SW 1271 (cell line): ENCODE measurements at regions not wholly inside any gene's neighbourhood (a gene's known extent, or its start where the extent isn't known, plus 50 kb on each side); places are given as distances from the start of the nearest gene placed in this dataset.

ENCODE experiments used
- DNase-seq, 2 experiments: peaks; one replicate each; lab custom pipeline; 2025; lab: John Stamatoyannopoulos, UW

DNA sequence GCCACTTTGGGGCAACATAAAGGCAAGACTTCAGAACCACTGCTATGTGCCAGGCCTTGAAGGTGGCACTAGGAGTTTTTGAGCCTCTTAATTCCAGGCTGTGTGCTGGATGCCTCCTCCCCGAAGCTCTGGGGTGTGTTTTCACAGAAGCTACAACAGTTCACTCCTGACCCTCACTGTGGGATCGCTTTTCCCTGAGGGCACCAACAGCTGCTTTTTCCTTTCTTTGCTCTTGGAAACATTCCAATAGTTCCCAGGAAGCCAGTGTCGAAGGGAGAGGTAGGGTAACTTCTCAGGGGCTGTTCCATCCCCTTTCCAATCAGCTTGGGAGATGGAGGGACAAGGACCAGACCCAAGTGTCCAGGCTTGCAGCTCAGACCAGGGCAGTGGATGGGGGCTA lies 153.4 kb downstream of the C1orf94 start:
- no peak for DNase-seq

DNA sequence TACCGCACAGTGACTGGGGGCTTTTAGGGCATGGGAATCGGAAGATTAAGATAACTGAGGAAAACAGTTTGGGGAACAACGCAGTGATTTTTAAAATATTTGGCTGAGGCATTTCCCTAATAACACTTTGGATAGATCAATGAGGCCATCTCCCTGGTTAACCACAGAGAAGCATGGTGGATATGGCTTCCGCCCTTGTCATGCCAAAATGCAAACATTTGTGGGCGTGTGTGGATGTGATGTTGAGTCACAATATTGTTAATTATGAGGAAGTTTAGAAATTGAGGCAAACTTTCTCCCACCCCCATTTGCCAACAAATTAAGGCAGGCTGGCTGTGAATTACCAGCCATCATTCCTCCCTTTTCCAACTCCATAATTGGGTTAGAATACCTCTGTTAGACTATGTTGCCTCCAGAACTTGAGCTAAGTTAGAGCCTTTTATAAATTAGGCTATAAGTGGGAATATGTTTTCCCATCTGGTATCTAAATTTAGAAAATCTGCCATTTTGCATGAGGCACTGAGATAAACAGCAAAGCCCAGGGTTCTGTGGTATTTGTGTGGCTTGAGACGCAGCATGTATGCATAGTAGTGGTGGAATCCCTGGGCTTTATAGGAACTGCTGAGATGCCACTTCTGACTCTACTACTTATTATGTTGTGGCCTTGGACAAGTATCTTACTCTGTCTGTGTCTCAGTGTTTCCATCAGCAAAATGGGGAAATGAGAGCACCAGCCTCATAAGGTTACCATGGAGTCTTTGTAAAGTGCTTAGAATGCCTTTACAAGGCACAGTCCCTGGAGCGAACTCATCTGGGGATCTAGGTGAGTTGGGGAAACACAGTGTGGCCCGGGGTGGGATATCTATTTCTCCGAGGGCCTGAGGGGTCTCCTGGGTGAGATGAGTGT lies 154.6 kb downstream of the C1orf94 start:
- no peak for DNase-seq

DNA sequence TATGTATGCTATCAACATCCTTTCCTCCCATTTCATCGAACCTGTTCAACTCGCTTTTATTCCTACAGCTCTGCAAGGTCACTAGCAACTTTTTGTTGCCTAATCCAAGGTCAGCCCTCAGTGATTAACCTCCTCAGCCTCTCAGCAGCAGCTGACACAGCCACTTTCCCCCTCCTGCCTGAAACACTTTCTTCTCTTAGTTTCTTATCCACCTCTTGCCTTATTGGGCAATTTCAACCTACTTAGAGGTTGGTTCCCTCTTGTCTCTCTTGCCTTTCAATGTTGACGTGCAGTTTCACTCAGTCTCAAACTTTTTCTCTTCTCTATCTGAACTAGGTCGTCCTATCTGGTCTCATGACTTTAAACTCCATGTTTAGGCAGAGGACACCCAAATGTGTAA lies 156.3 kb downstream of the C1orf94 start:
- DNase-seq, result no peak

DNA sequence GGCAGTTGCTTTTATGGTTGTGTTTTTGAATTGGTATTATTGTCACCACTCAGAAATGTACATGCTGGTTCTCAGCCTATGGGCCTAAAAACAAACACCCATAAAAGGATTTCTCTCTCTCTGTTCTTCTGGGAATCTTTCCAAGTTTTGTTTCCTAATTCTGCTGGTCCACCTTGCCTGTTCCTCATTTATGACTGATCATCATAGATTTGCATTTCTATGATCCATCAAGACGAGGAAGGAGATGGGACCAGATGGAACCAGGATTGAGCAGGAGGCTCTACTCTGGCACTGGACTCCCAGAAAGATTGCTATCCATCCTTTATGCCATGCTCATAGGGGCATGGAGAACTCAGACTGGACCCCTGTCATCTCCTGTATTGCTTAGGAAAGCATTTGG lies 162.2 kb downstream of the C1orf94 start:
- DNase-seq, result no peak

DNA sequence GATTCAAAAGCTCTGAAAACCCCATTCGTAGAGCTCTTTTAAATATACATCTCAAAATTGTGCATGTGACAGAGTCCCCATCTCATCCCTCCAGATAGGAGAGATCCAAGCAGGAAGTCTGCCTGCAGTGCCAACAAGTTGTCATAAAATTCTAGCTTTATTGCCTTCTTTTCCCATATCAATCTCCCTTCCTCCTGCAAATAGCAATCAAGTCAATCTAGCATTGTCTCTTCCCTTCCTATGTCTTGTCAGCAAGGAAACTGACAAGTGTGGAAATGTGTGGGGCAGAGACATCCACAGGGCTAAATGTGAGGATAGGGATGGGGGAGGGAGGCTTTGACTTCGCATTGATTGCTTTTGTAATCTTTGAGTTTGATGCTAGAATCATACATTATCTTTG lies 165.2 kb downstream of the C1orf94 start:
- DNase-seq, result no peak

DNA sequence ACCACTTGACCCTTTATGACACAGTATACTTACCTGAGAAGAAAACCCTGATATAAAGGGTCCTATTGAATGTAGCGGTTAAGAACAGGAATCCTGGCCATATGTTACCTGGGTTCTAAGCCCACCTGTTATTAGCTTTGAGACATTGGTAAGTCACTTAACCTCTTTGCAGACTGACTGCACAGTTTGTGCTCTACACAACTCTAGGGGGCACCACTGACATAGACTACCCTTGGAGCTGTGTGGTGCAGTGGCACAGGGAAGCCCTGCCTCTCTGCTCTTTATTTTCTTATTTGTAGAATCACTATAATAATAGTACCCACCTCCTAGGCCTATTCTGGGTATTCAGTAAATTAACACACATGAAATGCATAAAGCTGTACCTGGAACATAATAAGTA lies 165.6 kb downstream of the C1orf94 start:
- no peak for DNase-seq

DNA sequence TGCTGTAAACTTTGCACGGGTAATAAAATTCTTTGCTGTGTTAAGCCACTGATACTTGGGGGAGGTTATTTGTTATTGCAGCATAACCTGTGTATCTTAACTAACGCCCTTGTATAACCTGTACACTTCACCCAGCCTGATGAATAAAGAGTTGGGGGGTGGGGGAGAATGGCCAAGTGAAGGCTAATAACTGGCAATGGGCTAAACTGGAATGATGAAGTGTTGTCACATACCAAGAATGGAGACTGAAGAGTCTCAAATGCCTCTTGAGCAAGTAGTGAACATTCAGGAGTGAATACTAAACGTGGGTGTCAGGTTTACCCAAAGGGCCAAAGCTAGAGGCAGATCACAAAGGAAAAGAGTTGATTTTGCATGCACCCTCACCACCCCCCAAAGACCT lies 169.4 kb downstream of the C1orf94 start:
- DNase-seq, result no peak

DNA sequence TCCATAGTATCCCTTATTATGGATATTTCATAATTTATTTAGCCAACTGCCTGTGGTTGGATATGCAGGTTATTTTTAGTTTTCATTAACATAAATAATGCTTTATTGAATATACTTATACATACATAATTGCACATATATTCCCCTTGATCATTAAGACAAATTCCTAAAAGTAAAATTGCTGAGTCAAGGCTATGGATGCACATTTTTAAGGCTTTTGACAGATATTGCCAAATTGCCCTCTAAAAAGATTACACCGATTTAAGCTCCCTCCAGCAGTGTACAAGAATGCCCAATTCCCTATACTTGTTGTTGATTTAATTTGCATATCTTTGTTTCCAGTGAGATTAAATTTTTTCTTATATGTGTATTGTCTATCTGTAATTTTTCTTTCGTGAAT lies 176.7 kb downstream of the C1orf94 start:
- no peak for DNase-seq

DNA sequence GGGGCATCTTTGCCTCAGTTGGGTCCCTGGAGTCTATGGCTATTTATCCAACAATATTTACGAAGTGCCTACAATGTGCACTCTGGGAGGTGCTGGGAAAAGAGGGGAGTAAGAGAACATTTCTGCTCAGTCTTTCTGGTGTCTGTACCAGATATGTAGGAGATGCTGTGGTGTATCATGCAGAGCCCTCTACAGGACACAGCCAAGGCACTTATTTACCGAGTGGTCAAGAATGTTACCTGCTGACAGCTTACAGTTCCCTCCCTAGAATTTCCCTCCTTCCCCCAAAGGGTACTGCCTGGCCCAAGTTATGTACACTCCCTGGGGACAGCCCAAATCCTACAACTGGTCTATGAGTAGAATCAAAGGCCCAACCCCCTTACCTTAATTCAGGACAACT lies 177.7 kb downstream of the C1orf94 start:
- no peak for DNase-seq

DNA sequence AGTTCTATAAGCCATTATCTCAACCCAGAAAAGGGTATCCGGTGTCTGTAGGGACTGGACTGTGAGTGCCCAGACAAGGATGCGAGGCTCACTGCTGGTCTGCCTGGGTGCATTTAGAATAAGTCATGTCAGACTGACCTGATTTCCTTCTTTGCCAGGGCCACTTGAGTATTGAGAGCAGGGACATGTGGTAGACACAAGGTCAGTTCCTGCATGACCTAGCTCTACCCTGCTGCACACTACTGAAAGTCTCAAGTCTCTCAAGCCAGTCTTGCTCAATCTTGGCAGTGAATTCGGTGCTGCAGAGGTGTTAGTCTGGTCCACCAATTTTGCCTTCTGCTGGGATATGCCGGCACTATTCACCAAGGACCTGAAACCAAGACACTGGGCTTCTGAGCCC lies 180.1 kb downstream of the C1orf94 start:
- DNase-seq, result no peak

DNA sequence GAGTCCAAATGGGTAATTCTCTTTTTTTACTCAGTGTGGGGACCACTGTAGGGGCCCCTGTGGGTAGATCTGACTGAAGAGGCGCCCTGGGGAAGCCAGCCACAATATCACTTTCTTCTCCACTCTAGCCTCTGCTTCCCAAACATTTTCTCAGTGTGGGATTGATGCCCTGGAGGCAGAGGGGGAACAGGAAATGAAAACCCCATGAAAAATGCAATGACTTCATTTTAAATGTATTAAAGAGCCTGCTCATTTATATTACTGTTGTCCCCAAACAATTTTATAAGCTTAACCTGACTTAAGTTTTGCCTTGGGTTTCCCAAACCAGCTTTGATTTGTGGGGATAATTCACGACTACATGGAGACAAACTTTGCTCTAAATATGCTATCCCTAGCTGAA lies 181.9 kb downstream of the C1orf94 start:
- no peak for DNase-seq

DNA sequence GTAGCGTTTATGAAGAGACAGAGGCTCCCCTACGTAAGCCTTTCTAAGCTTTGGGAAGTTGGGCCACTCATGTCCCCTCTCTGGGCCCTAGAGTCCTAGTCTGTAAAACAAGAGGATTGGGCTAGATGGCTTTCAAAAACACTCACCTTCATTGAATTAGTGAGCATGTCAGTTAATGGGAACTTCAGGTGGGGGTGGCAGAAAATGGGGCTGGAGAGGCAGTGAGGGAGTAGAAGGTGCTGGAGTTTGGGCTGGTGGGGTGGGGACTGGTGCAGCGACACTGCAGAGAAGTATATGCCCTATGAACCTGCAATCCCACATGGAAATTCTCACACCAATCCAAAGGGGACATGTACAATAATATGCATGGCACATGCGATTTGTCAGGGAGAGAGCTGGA lies 182.7 kb downstream of the C1orf94 start:
- no peak for DNase-seq

DNA sequence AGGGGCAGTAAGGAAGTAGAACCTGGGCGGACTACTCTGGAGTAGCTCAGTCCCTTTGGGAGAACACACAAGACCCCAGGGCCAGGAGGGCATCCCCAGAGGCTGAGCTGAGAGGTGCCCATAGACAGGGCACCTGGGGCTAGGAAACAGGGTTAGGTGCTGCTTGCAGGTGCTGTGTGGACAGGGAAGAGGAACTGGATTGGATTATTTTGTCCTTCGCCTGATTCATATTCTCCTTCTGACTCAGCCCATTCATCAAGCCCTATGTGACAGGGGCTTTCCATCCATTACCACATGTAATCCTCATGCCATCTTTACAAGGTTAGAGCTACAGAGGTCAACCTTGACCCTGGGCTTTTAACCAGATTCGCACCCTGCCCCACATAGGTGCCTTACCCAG lies 183.9 kb downstream of the C1orf94 start:
- no peak for DNase-seq

DNA sequence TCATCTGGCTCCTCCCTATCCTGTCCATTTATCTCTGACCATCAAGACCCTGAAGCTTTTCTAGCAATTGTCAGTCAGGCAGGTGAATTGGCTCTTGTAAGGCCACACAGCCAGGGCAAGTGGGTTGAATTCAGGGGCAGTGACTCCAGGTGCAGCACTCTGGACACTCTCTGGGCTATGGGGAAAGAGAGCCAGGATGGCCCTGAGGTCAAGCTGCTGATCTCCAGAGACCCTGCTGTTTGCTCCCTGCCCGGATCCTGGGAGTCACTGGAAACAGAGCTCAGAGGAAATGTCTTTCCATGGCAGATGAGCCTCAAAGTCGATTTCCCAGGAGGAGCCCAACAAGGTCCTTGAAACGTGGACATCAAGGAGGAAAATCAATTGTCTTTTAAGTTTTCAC lies 184.4 kb downstream of the C1orf94 start:
- no peak for DNase-seq

DNA sequence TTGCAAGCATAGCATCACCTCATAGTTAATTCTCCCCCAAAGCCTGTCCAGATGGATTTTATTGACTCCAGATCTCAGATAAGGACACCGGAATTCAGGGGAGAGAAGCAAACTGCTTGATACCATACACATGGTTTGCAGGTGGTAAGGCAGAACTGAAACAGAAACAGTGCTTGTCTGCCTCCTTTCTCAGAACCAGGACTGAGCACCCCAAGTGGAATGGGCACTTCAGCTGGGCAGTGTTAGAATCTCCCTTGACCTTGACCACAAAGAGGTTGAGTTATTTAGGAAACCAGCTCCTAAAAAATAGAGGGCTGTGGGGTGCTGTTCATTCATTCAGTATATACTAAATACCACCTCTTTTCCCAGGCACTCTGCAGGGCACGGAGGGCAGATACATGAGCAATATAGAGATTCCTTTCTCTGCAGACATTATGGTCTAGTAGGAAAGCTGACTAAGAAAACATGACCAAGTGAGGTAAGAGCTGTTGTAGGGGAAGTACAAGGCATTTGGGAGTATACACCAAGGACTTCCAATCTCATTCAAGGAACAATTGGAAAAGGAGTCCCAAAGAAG lies 185.2 kb downstream of the C1orf94 start:
- DNase-seq, result no peak

DNA sequence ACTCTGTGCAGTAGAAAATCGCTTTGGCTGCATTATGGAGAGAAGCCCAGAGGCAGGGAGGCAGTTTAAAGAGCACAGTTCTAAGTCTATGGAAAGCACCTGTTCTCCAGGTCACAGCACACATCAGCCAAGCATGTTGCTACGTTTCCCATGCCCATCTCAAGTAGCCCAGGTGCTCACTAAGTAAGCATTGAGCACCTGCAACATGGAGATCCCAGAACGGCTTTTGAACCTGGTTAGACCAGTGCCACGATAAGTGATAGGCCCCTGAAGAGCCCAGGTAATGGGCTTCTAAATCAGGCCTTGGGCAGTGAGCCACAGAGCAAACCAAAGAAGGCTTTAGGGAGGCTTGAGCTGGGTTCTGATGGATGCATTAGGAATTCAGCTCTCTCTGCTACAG lies 186.2 kb downstream of the C1orf94 start:
- DNase-seq, result no peak

DNA sequence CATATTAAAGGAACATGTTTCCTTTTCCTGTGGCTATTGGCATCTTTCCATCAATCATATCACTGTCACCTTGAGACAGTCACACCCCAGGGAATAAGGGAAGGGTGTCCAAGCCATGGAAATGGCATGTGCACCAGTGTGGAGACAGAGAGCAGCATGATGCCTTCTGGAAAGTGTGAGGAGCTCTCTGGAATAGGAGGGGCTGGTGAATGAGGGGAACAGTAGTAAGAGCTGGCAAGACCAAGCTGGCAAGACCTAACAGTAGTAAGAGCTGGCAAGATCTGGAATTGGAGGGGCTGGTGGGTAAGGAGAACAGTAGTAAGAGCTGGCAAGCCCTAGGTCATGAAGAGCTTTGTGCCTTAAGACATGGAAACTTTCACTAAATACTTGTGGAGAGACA lies 186.7 kb downstream of the C1orf94 start:
- DNase-seq, result no peak

DNA sequence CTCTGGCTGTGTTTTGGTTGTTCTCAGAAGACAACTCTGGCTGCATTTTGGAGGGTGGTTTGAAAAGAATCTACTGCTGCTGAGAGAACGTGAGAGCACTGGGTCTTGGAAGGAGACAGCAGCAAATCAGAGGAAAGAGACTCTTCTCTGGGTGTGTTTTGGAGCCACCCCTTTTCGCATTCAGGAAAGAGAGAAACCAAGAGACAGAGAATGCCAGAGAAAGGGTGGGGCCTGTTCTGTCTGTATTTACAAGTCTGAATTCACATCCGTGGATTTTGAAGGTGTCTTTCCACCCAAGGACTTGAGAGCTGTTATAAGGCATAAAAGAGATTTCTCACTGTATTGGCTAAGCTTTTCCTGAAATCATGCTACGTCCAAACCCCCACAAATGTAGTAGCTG lies 187.2 kb downstream of the C1orf94 start:
- no peak for DNase-seq

DNA sequence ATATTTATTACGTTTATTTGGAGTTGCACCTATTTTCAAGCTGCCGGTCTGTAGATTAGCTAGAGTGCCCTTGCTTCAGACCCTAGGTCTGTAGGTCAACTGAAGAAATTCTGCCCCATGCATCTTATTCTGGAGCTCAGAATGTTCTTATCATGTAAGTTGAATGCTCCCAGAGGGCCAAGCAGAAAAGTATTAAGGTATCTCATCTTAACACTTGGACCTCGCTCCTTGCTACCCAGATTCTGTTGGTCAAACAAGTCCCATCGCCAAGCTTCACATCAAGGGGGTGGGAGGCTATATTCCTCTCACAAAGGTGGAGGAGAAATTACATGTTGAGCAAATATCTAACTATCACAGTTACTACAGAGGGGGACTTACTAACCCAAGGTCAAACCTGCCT lies 187.7 kb downstream of the C1orf94 start:
- DNase-seq, result no peak

DNA sequence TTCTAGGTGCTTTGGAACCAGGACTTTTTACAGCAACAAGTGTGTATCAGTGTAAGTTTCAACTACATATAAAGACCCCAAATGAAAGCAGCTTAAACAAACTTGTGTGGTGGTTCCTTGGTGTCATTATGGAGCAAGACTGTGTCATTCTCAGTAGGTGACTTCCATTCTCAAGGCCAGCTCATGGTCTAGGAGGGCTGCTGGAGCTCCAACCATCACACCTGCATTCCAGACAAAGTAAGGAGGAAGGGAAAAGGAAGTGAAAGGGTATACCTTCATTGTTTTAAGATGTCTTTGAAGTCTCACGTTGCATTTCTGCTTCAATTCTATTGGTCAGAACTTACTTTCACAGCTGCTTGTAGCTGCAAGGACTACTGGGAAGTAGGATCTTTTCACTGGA lies 188.6 kb downstream of the C1orf94 start:
- DNase-seq, result no peak

DNA sequence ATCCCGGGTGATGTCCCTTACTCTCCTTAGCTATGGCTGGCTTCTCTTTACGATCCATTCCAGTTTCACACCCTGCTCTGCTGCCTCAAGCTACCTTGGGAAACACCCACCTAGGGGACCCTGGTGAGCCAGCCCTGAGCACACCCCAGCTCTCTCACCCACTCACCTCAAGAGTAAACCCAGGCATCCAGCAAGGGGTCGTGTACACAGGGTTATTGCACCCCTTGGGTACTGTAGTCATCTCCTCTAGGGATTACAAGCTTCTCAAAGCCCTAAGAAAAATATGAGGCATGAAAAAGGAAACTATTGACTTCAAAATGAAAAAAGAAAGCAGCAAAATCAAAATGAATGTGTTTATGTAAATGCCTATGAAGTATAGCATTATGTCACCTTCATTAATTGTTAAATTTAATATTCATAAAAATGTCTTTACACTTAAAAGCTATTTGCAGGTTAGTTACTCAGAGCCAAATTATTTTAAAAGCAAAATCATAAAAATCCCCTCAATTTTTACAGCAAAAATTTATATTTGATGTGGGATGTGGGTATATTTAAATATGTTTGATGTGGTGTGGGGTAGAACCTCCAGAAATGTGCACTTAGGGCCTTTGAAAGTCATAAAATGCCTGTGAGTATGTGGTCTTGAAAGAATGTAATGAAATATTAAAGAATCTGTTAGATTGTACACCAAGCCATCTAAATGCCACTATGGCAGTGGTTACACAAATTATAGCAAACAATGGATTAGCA lies 190.3 kb downstream of the C1orf94 start:
- DNase-seq, result no peak

DNA sequence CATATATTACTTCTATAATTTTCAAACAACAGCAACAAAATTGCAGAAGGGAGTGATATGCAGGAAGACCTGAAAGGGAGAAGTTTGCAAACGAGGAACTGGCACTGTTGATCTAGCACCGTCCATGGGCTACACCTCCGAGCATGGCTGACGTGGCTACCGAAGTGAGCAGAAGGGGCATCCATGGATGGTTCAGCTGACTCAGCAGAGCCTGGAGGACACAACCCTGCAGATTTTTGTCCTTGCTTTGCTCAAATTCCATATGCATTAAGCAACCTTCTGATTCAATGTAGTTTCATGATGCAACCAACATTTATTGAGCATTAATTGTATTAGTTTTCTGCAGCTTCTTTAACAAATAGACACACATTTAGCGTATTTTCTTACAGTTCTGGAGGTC lies 191.2 kb downstream of the C1orf94 start:
- DNase-seq, result no peak
